ENCODE measurements at regions not wholly inside any gene's neighbourhood (a gene's known extent, or its start where the extent isn't known, plus 50 kb on each side); places are given as distances from the start of the nearest gene placed in this dataset.
"Not testable (repeated sequence)": the region's sequence is repeated elsewhere in the genome, so short reads cannot be mapped to it uniquely, and the experiment has no call there.

GRCh38 chr1:104468282-104468681 lies 718.6 kb downstream of the AMY1C start:
- no peak for DNase-seq

GRCh38 chr1:104476126-104476525 lies 726.4 kb downstream of the AMY1C start:
- DNase-seq: no peak

- DNase-seq: no peak
These were observed 738.8 kb downstream of the AMY1C start for GRCh38 chr1:104488296-104489015.

- DNase-seq: no peak
These were observed 776.6 kb downstream of the AMY1C start for GRCh38 chr1:104526158-104526795.

GRCh38 chr1:104531990-104532389 lies 782.3 kb downstream of the AMY1C start:
- no peak for DNase-seq

GRCh38 chr1:104574620-104575019 lies 824.9 kb downstream of the AMY1C start:
- no peak for DNase-seq

- DNase-seq: no peak
These were observed 843.2 kb downstream of the AMY1C start for GRCh38 chr1:104592926-104593325.

- DNase-seq: no peak
These were observed 843.9 kb downstream of the AMY1C start for GRCh38 chr1:104593413-104594187.

- no peak for DNase-seq
These were observed 867.8 kb downstream of the AMY1C start for GRCh38 chr1:104617474-104617873.

- no peak for DNase-seq
These were observed 871.5 kb downstream of the AMY1C start for GRCh38 chr1:104621221-104621620.

GRCh38 chr1:104624538-104624937 lies 874.8 kb downstream of the AMY1C start:
- no peak for DNase-seq

- DNase-seq: no peak
These were observed 879.9 kb downstream of the AMY1C start for GRCh38 chr1:104629589-104629988.

GRCh38 chr1:104630567-104631149 lies 881.0 kb downstream of the AMY1C start:
- no peak for DNase-seq

- no peak for DNase-seq
These were observed 886.9 kb downstream of the AMY1C start for GRCh38 chr1:104636581-104636980.

- no peak for DNase-seq
These were observed 896.5 kb downstream of the AMY1C start for GRCh38 chr1:104646233-104646632.

- peak in 1 of 4 experiments; percentile 5 for DNase-seq
These were observed 898.6 kb downstream of the AMY1C start for GRCh38 chr1:104648269-104648691.

GRCh38 chr1:104664374-104664773 lies 914.7 kb downstream of the AMY1C start:
- DNase-seq: not testable (repeated sequence)

GRCh38 chr1:104665300-104665699 lies 915.6 kb downstream of the AMY1C start:
- no peak for DNase-seq

GRCh38 chr1:104671684-104672353 lies 922.1 kb downstream of the AMY1C start:
- no peak for DNase-seq

GRCh38 chr1:104699433-104699832 lies 949.7 kb downstream of the AMY1C start:
- DNase-seq: no peak

GRCh38 chr1:104702731-104703130 lies 953.0 kb downstream of the AMY1C start:
- no peak for DNase-seq

- no peak for DNase-seq
These were observed 957.0 kb downstream of the AMY1C start for GRCh38 chr1:104706631-104707147.
